K562 (cell line): ENCODE measurements at regions not wholly inside any gene's neighbourhood (a gene's known extent, or its start where the extent isn't known, plus 50 kb on each side); places are given as distances from the start of the nearest gene placed in this dataset.

ENCODE experiments used
- ATF2 ChIP-seq: sonication (generic); formaldehyde crosslinking; IDR thresholded peaks from 2 replicates; pipeline ENCODE4 v1.8.1; 2022; ENCODE audit warnings: missing genetic modification reagents
- BCL6 ChIP-seq: fragments of 250-450 bp; sonication (Bioruptor Pico); IDR thresholded peaks from 2 replicates; pipeline ENCODE4 v1.4.0; 2020
- CHD2 ChIP-seq: IDR thresholded peaks from 2 replicates; pipeline ENCODE4 v1.6.1; 2011; ENCODE audit warnings: low read depth, low read length
- CTCF ChIP-seq, 3 experiments: IDR thresholded peaks in 2 of 3; conservative IDR thresholded peaks in 1 of 3; 2 replicates each; pipeline ENCODE4 v1.5.1; 2011 to 2012; ENCODE audit warnings: low read length in 3 of 3, mild to moderate bottlenecking in 3 of 3, control low read depth in 2 of 3, improper control_type of control experiment in 1 of 3, inconsistent platforms in 1 of 3, low read depth in 1 of 3, mixed read lengths in 1 of 3, moderate library complexity in 1 of 3; ENCODE audit not compliant: insufficient read depth in 2 of 3
- ERF ChIP-seq: fragments of 450-650 bp; formaldehyde crosslinking; IDR thresholded peaks from 2 replicates; pipeline ENCODE4 v1.4.0; 2020; ENCODE audit warnings: mild to moderate bottlenecking, mixed read lengths
- MAZ ChIP-seq, 2 experiments: fragments of 450-650 bp in 1 of 2; sonication (generic) in 1 of 2; formaldehyde crosslinking; IDR thresholded peaks in 1 of 2; conservative IDR thresholded peaks in 1 of 2; 2 replicates each; pipeline versions ENCODE4 v1.4.0 to v1.5.0; 2020; ENCODE audit warnings: mild to moderate bottlenecking in 1 of 2, missing genetic modification reagents in 1 of 2
- MLLT1 ChIP-seq, 2 experiments: fragments of 450-650 bp; IDR thresholded peaks; 2 replicates each; pipeline ENCODE4 v1.6.1; 2016
- TARDBP ChIP-seq: fragments of 450-650 bp; IDR thresholded peaks from 2 replicates; pipeline ENCODE4 v1.6.1; 2016
- ZNF644 ChIP-seq: fragments of 200-800 bp; sonication (Bioruptor generic); IDR thresholded peaks from 2 replicates; pipeline ENCODE4 v1.6.1; 2016; ENCODE audit warnings: low read depth, missing genetic modification characterization, missing compliant biosample characterization

GRCh38 chr5:107794741-107795140, 124.0 kb upstream of the EFNA5 start:
- TF ChIP-seq ZNF644 = no peak
- TF ChIP-seq CHD2 = no peak
- no peak for TF ChIP-seq CTCF (IDR thresholded peaks at IDR 0.05 in 2 of 3, conservative IDR thresholded peaks at IDR 0.05 in 1 of 3; ENCODE audit: insufficient read depth in 2 of 3, low read depth in 1 of 3, low read length in 3 of 3)
- no peak for TF ChIP-seq MAZ (CRISPR knock-in tag; conservative IDR thresholded peaks at IDR 0.05 in 1 of 2, IDR thresholded peaks at IDR 0.05 in 1 of 2)
- no peak for TF ChIP-seq TARDBP
- no peak for TF ChIP-seq ERF (CRISPR knock-in tag)
- no peak for TF ChIP-seq MLLT1 (IDR thresholded peaks at IDR 0.05)
- no peak for TF ChIP-seq BCL6 (CRISPR knock-in tag)
- no peak for TF ChIP-seq ATF2 (CRISPR knock-in tag)
